ENCODE measurements at regions not wholly inside any gene's neighbourhood (a gene's known extent, or its start where the extent isn't known, plus 50 kb on each side); places are given as distances from the start of the nearest gene placed in this dataset.

- H3K27ac ChIP-seq: no peak overlapping the region
These were observed 543.8 kb upstream of the JAG1 start for GRCh38 chr20:11217326-11218172.

GRCh38 chr20:11218173-11218680, 544.4 kb upstream of the JAG1 start:
- H3K4me2 ChIP-seq: no peak overlapping the region
- no peak overlapping the region for H3K9ac ChIP-seq
- no peaks in the 10 kb centered on the region for H4K20me1 ChIP-seq
- H3K27me3 ChIP-seq: no peaks in the 10 kb centered on the region
- no peak overlapping the region for H3K27ac ChIP-seq
- peaks cover 11% of the 10 kb centered on the region; the same call in 1 of the 2 replicates for H3K4me1 ChIP-seq
- H3K4me3 ChIP-seq: no peak overlapping the region
- TF ChIP-seq Cebpa-rat (IDR thresholded peaks at IDR 0.05): no peak
- H3K9me3 ChIP-seq: no peaks in the 10 kb centered on the region
- H3K36me3 ChIP-seq: no peaks in the 10 kb centered on the region

More at GRCh38 chr20:11217326-11218172, 543.8 kb upstream of the JAG1 start:
- TF ChIP-seq Cebpa-rat (IDR thresholded peaks at IDR 0.05): no peak
- Histone ChIP-seq H4K20me1 (no peaks in the 10 kb centered on the region), H3K27me3 (no peaks in the 10 kb centered on the region), H3K4me1 (peaks cover 11% of the 10 kb centered on the region; the same call in 1 of the 2 replicates), H3K36me3 (no peaks in the 10 kb centered on the region), H3K4me2 (no peak overlapping the region), H3K9me3 (no peaks in the 10 kb centered on the region), H3K4me3 (no peak overlapping the region), H3K9ac (no peak overlapping the region)

- Histone ChIP-seq H3K36me3 (no peaks in the 10 kb centered on the region), H3K27ac (no peak overlapping the region), H3K4me2 (peak overlapping the region; percentile 4; the same call in 1 of the 2 replicates), H3K4me3 (no peak overlapping the region), H3K9ac (no peak overlapping the region), H3K9me3 (no peaks in the 10 kb centered on the region), H3K4me1 (peaks cover 11% of the 10 kb centered on the region; the same call in 1 of the 2 replicates), H3K27me3 (no peaks in the 10 kb centered on the region), H4K20me1 (no peaks in the 10 kb centered on the region)
- TF ChIP-seq Cebpa-rat (IDR thresholded peaks at IDR 0.05): no peak
These were observed 545.4 kb upstream of the JAG1 start for GRCh38 chr20:11219192-11219591.

GRCh38 chr20:11221046-11221445, 547.2 kb upstream of the JAG1 start:
- H3K4me1 ChIP-seq: peaks cover 11% of the 10 kb centered on the region; the same call in 1 of the 2 replicates
- no peaks in the 10 kb centered on the region for H3K36me3 ChIP-seq
- no peak overlapping the region for H3K4me2 ChIP-seq
- no peaks in the 10 kb centered on the region for H3K9me3 ChIP-seq
- no peak overlapping the region for H3K9ac ChIP-seq
- no peaks in the 10 kb centered on the region for H3K27me3 ChIP-seq
- TF ChIP-seq Cebpa-rat (IDR thresholded peaks at IDR 0.05): no peak
- no peak overlapping the region for H3K27ac ChIP-seq
- H3K4me3 ChIP-seq: no peak overlapping the region
- H4K20me1 ChIP-seq: no peaks in the 10 kb centered on the region

- no peak overlapping the region for H3K27ac ChIP-seq
- H3K4me3 ChIP-seq: no peak overlapping the region
- no peak overlapping the region for H3K4me2 ChIP-seq
- H4K20me1 ChIP-seq: no peaks in the 10 kb centered on the region
- H3K9ac ChIP-seq: no peak overlapping the region
- H3K4me1 ChIP-seq: peaks cover 11% of the 10 kb centered on the region; the same call in 1 of the 2 replicates
- no peaks in the 10 kb centered on the region for H3K36me3 ChIP-seq
- H3K27me3 ChIP-seq: no peaks in the 10 kb centered on the region
- H3K9me3 ChIP-seq: no peaks in the 10 kb centered on the region
- TF ChIP-seq Cebpa-rat (IDR thresholded peaks at IDR 0.05): no peak
These were observed 548.4 kb upstream of the JAG1 start for GRCh38 chr20:11222243-11222642.

GRCh38 chr20:11227602-11228001, 553.8 kb upstream of the JAG1 start:
- Histone ChIP-seq H3K4me2 (no peak overlapping the region), H3K27me3 (no peaks in the 10 kb centered on the region), H3K4me1 (no peaks in the 10 kb centered on the region), H3K36me3 (no peaks in the 10 kb centered on the region), H3K27ac (no peak overlapping the region), H3K9me3 (no peaks in the 10 kb centered on the region), H4K20me1 (no peaks in the 10 kb centered on the region), H3K4me3 (no peak overlapping the region), H3K9ac (no peak overlapping the region)
- no peak for TF ChIP-seq Cebpa-rat (IDR thresholded peaks at IDR 0.05)

- Histone ChIP-seq H3K4me1 (no peaks in the 10 kb centered on the region), H4K20me1 (no peaks in the 10 kb centered on the region), H3K4me2 (no peak overlapping the region), H3K36me3 (no peaks in the 10 kb centered on the region), H3K27me3 (no peaks in the 10 kb centered on the region), H3K9ac (no peak overlapping the region), H3K4me3 (no peak overlapping the region), H3K9me3 (no peaks in the 10 kb centered on the region), H3K27ac (no peak overlapping the region)
- TF ChIP-seq Cebpa-rat (IDR thresholded peaks at IDR 0.05): no peak
These were observed 556.0 kb upstream of the JAG1 start for GRCh38 chr20:11229772-11230171.

GRCh38 chr20:11230999-11231398, 557.2 kb upstream of the JAG1 start:
- Histone ChIP-seq H3K4me1 (no peaks in the 10 kb centered on the region), H3K9ac (no peak overlapping the region), H3K9me3 (no peaks in the 10 kb centered on the region), H3K36me3 (no peaks in the 10 kb centered on the region), H3K4me3 (no peak overlapping the region), H4K20me1 (no peaks in the 10 kb centered on the region), H3K27me3 (no peaks in the 10 kb centered on the region), H3K27ac (no peak overlapping the region), H3K4me2 (no peak overlapping the region)
- no peak for TF ChIP-seq Cebpa-rat (IDR thresholded peaks at IDR 0.05)

GRCh38 chr20:11231742-11232648, 558.2 kb upstream of the JAG1 start:
- H3K27me3 ChIP-seq: no peaks in the 10 kb centered on the region
- H3K27ac ChIP-seq: no peak overlapping the region
- no peaks in the 10 kb centered on the region for H3K4me1 ChIP-seq
- H3K4me2 ChIP-seq: no peak overlapping the region
- no peaks in the 10 kb centered on the region for H4K20me1 ChIP-seq
- H3K36me3 ChIP-seq: no peaks in the 10 kb centered on the region
- no peak for TF ChIP-seq Cebpa-rat (IDR thresholded peaks at IDR 0.05)
- H3K4me3 ChIP-seq: no peak overlapping the region
- no peak overlapping the region for H3K9ac ChIP-seq
- H3K9me3 ChIP-seq: no peaks in the 10 kb centered on the region
